Inflammatory macrophage (primary cell): ENCODE measurements at regions not wholly inside any gene's neighbourhood (a gene's known extent, or its start where the extent isn't known, plus 50 kb on each side); places are given as distances from the start of the nearest gene placed in this dataset.

ENCODE experiments used
- DNase-seq, 2 donors: peaks; one replicate each; pipeline ENCODE4 v3.0.0-alpha.2; 2020 to 2022

DNA sequence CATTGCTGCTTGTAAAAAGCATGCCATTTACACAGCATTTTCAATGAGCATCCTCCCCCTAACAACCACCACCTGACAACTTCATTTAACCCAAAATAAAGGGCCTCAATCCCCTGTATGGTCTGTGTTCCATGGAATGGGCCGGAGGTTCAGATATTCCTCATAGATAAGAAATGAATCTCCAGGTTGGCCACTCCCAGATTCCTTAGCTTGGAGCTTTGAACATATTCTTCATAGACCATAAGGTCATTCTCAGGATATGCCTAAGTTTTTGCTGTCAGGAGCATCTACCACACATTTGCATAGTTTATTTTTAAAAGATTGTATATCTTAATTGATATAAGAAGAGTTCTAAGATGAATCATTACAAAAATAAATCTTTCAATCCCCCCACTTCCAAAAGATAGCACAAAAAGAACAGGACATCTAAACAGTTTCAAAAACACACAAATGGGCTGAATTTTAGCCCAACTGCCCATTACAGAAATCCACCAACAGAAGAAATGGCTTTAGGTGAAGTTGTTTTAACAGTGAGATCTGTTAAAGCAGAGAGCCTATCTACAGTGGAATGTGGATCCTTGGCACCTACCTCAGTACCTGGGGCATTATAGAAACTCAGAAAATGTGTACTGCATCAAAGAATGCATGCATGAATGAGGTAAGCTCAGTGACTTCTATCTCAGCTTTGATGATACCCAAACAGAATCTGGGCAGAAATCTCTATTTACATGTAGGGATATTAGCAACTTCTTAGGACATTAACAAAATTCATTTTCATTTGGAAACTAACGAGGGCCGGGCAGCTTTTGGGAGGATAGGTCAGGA lies 179.8 kb downstream of the SEC61B start:
- DNase-seq, result no peak

GRCh38 chr9:99403371-99403770 lies 181.3 kb downstream of the SEC61B start:
- DNase-seq, result no peak

GRCh38 chr9:99405359-99405758 lies 183.3 kb downstream of the SEC61B start:
- DNase-seq, result peak; percentile 45 to 85

DNA sequence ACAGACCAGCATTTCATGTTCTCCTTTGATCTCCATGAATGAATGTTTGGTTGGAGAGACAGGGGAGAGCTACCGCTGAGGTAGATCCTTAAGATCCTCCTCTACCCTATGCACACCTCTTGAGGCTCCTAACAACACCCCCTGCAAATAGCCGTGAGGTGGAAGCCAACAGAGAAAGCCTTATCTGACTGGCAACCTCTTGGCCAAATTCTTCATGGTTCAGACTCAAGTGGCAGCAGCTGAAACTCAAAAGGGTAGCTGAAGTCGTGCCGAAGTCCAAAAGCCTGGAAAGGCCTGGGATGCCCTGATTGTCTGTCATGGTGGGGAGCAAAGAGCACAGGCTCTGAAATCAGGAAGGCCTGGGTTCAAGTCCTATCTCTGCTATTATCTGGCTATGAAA lies 184.9 kb downstream of the SEC61B start:
- no peak for DNase-seq

DNA sequence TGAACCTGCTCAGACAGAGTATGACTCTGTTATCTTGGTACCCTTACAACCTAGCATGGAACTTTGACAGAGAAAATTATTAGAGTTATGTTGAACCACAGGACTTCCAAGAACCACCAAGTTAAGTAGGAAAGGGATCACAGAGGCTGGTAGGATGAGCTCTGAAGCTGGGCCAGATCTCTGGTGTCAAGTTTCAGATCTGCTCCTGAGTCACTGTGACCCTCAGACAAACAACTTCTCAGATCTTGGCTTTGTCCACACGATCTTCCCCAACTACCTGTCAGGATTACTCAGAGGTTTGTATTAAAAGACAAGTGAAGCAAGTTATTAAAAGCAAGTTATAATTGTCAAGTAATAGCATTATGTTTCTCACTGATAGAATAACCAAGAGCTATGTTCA lies 189.0 kb downstream of the SEC61B start:
- no peak for DNase-seq

DNA sequence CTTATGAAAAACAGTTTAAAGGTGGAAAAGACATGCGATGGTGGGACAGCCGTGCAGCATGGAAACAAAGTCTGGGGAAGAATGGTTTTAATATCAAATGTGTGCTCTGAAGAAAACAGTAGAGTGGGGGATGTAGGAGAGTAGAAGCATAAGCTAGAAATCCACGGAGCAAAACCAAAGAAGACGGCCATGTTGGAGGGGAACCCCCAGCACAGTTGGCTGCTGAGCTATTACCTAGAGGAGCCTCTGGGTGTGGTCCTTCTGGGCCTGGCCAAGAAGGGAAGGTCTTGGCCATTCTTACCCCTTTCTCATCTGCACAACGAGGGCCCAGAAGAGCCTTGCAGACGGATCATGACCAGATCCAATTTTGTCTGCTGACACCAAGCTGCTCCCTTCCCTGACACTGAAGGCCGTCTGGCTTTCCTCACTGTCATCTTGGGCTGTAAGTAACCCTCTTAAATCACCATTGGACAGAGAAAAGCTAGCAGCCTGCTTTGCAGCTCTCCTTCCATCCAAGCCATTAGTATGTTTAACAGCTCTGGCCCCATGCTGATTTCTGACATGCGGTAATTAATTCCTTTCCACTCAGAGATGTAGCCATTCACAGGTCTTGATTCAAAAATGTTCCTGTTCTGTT lies 189.5 kb downstream of the SEC61B start:
- no peak for DNase-seq

DNA sequence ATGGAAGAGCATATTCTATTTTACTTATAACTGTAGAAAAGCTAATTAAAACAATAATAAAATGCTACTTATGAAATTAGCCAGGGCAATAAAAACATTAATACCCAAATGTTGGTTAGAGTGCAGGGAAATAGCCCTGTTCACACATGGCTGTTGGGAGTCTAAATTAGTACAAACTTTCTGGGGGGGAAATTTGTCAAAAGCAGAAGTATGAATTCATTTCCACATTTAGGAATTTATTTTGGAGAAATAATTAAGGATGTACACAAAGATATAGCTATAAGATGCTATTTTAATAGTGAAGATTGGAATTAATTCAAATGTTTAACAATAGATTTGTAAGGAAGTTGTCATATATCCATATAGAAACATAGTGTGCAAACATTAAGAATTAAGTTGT lies 190.5 kb downstream of the SEC61B start:
- DNase-seq, result no peak

GRCh38 chr9:99414321-99414720 lies 192.2 kb downstream of the SEC61B start:
- no peak for DNase-seq

- DNase-seq, result no peak
Observed at GRCh38 chr9:99415606-99416005, 193.5 kb downstream of the SEC61B start.

GRCh38 chr9:99416007-99416406 lies 193.9 kb downstream of the SEC61B start:
- DNase-seq, result peak; percentile 14 to 51

- DNase-seq, result peak; percentile 68 to 76
Observed at GRCh38 chr9:99419070-99419469, 197.0 kb downstream of the SEC61B start.

DNA sequence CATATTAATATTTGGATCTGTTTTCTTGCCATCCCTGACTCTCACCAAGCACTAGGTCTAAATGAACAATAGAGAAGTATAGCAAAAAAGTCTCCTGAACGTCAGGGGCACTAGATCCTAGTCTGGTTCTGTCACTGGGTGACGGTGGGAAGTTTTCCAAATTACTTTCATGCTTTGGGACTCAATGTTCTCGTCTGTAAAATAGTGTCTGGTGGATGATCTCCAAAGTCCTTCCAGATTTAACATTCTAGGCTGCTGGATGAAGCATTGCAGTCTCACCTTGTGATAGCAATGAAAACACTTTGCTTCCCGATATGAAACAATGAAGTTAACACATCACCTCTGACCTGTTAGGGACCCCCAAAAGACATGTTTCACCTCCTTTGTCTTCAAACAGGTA lies 199.3 kb downstream of the SEC61B start:
- no peak for DNase-seq

GRCh38 chr9:99425124-99425523 lies 203.0 kb downstream of the SEC61B start:
- peak in 1 of 2 donors; percentile 1 for DNase-seq

- peak in 1 of 2 donors; percentile 0 for DNase-seq
Observed at GRCh38 chr9:99425923-99426842, 204.1 kb downstream of the SEC61B start.

DNA sequence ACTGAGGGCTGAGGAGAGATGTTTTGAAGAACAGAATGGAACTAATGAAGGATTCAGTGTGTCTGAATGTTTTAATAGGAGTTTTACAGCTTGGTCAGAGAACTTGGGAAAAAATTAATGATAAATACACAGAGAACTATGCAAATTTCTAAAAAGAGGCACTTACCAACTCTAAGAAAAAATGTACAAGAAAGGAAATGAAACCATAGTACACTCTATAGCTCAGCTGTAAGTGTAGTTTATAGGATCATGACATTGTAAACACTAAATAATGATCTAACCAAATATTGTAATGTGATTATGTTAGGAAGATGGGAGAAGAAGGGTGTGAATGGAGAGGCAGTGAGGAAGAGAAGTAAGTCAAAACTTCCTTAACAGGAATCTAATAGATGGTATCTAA lies 205.2 kb downstream of the SEC61B start:
- DNase-seq, result no peak

DNA sequence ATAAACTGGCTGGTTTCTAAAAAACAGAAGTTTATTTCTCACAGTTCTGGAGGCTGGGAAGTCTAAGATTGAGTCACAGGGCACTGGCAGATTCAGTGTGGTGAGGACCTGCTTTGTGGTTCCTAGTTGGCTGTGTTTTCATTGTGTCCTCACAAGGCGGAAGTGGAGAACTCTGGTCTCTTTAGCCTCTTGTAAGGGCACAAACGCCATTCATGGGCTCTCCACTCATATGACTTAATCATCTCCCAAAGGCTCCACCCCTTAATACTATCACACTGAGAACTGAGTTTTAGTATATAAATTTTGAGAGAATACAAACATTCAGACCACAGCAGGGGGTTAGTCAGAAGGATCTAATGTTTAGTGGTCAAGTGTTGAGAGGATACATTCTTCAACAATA lies 208.2 kb downstream of the SEC61B start:
- peak; percentile 93 to 95 for DNase-seq

DNA sequence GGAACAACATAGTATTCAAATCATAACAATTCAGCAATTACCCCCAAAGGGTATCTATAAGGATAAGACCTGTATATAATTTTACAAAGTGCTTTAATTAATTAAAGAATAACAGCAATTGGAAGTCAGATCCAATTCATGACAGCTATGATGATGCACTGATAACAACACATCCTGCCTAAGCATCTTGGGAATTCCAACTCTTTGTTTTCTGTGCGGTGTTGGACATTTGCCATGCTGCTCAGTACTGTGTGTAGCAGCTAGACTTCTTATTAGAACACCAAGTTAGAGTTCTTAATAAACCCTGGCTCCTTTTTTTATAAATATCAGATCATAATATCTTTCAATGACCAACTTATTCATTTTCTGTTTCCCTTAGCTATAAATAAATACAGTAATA lies 209.0 kb downstream of the SEC61B start:
- DNase-seq, result no peak

- no peak for DNase-seq
Observed at GRCh38 chr9:99432075-99432474, 210.0 kb downstream of the SEC61B start.

GRCh38 chr9:99433095-99433494 lies 211.0 kb downstream of the SEC61B start:
- no peak for DNase-seq

- DNase-seq, result peak; percentile 80 to 95
Observed at GRCh38 chr9:99433555-99433954, 211.5 kb downstream of the SEC61B start.

- DNase-seq, result no peak
Observed at GRCh38 chr9:99436616-99437015, 214.5 kb downstream of the SEC61B start.

DNA sequence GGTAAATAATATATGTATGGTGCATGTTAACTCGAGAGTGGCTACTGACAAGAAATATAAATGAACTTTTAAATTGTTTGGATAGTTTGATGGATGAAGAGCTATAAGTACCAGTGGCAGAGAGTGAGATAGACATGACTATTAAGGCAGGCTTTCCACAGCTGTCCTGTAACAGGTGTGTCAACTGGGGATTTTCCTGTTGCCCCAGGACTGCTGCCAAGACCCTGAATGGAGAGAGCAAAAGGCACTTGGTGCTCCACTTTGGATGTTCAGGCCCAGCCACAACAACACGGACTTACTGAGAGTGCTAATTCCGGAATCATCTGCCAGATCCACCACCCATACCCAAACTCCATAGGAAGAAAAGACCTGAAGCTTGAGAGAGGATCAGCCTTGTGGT lies 215.1 kb downstream of the SEC61B start:
- DNase-seq, result no peak

DNA sequence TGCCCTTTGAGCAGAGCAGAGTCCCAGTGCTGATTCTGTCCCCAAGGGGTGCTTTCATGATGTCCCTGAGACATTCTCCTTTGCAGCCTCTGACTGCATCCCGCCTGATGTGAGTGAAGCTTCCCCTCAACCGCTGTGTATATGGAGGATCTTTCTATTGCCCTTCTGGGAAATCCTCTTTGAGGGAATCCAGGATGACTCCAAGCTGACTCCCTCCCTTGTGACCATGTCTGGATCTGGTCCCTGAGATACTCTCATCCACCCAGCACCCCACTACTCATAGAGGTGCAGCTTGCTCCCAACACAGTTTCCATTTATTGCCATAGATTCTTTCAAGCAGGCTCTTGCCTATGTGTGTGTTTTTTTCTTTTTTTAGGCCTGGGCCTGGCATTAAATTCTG lies 216.5 kb downstream of the SEC61B start:
- DNase-seq, result no peak
